ENCODE measurements at regions not wholly inside any gene's neighbourhood (a gene's known extent, or its start where the extent isn't known, plus 50 kb on each side); places are given as distances from the start of the nearest gene placed in this dataset.

GRCh38 chr11:111035746-111036145 lies 209.8 kb upstream of the POU2AF2 start:
- no peak for TF ChIP-seq CTCF (IDR thresholded peaks at IDR 0.05)
- no peak for TF ChIP-seq EP300 (IDR thresholded peaks at IDR 0.05)
- TF ChIP-seq POLR2A (IDR thresholded peaks at IDR 0.05): no peak
- TF ChIP-seq POLR2AphosphoS5 (IDR thresholded peaks at IDR 0.05): no peak

Data from upper lobe of left lung (tissue), 4 donors.